HG03175 (cell line): ENCODE measurements at regions not wholly inside any gene's neighbourhood (a gene's known extent, or its start where the extent isn't known, plus 50 kb on each side); places are given as distances from the start of the nearest gene placed in this dataset.
"Not testable (repeated sequence)": the region's sequence is repeated elsewhere in the genome, so short reads cannot be mapped to it uniquely, and the experiment has no call there.

Experiments
- ATAC-seq: cut with Tn5 transposase; IDR thresholded peaks from one replicate; pipeline ENCODE4 v1.9.1; 2021; ENCODE audit warnings: mild to moderate bottlenecking, moderate library complexity; ENCODE audit not compliant: unreplicated experiment

GRCh38 chr5:44756097-44756496, 52.6 kb upstream of the MRPS30 start:
- not testable (repeated sequence) for ATAC-seq

GRCh38 chr5:44747396-44747795, 61.4 kb upstream of the MRPS30 start:
- peak; percentile 52 for ATAC-seq

GRCh38 chr5:44740660-44741059, 68.1 kb upstream of the MRPS30 start:
- ATAC-seq = no peak

- no peak for ATAC-seq
Measured at GRCh38 chr5:44729536-44729935, 79.2 kb upstream of the MRPS30 start.

GRCh38 chr5:44727100-44727499, 81.6 kb upstream of the MRPS30 start:
- no peak for ATAC-seq

GRCh38 chr5:44719856-44720255, 88.9 kb upstream of the MRPS30 start:
- no peak for ATAC-seq

- no peak for ATAC-seq
Measured at GRCh38 chr5:44714871-44715561, 93.7 kb upstream of the MRPS30 start.

GRCh38 chr5:44713446-44713845, 95.3 kb upstream of the MRPS30 start:
- ATAC-seq = no peak

GRCh38 chr5:44711901-44712300, 96.8 kb upstream of the MRPS30 start:
- no peak for ATAC-seq

GRCh38 chr5:44708602-44709001, 100.1 kb upstream of the MRPS30 start:
- no peak for ATAC-seq

GRCh38 chr5:44707721-44708120, 101.0 kb upstream of the MRPS30 start:
- no peak for ATAC-seq

GRCh38 chr5:44697025-44697424, 111.7 kb upstream of the MRPS30 start:
- ATAC-seq = no peak

GRCh38 chr5:44695259-44695658, 113.5 kb upstream of the MRPS30 start:
- no peak for ATAC-seq

- ATAC-seq = no peak
Measured at GRCh38 chr5:44691802-44692201, 116.9 kb upstream of the MRPS30 start.

GRCh38 chr5:44681906-44682305, 126.8 kb upstream of the MRPS30 start:
- ATAC-seq = no peak

- ATAC-seq = no peak
Measured at GRCh38 chr5:44679214-44679613, 129.5 kb upstream of the MRPS30 start.

- ATAC-seq = no peak
Measured at GRCh38 chr5:44675296-44675695, 133.5 kb upstream of the MRPS30 start.

- ATAC-seq = no peak
Measured at GRCh38 chr5:44674461-44674860, 134.3 kb upstream of the MRPS30 start.

- ATAC-seq = not testable (repeated sequence)
Measured at GRCh38 chr5:44668471-44668870, 140.3 kb upstream of the MRPS30 start.

- ATAC-seq = no peak
Measured at GRCh38 chr5:44665101-44665701, 143.5 kb upstream of the MRPS30 start.

- ATAC-seq = no peak
Measured at GRCh38 chr5:44664711-44665100, 144.0 kb upstream of the MRPS30 start.

GRCh38 chr5:44663991-44664710, 144.6 kb upstream of the MRPS30 start:
- no peak for ATAC-seq
